Retinal pigment epithelial cell (primary cell): ENCODE measurements at regions not wholly inside any gene's neighbourhood (a gene's known extent, or its start where the extent isn't known, plus 50 kb on each side); places are given as distances from the start of the nearest gene placed in this dataset.
"Not testable (repeated sequence)": the region's sequence is repeated elsewhere in the genome, so short reads cannot be mapped to it uniquely, and the experiment has no call there.

ENCODE experiments used
- DNase-seq: peaks from one replicate; pipeline ENCODE4 v3.0.0-alpha.2; 2010; ENCODE audit warnings: low read depth
- H3K4me3 ChIP-seq: 2 replicates; pipeline ENCODE4 v1.5.1; 2011; ENCODE audit warnings: mild to moderate bottlenecking, low read length, control low read depth, moderate library complexity
- CTCF ChIP-seq: conservative IDR thresholded peaks from 2 replicates; pipeline ENCODE4 v1.5.1; 2011; ENCODE audit warnings: low read depth, low read length, control low read depth, inconsistent platforms

GRCh38 chr5:12952409-12952808 is 992.1 kb downstream of the DNAH5 start:
- no peak for TF ChIP-seq CTCF
- no peak overlapping the region for H3K4me3 ChIP-seq
- DNase-seq: no peak

GRCh38 chr5:12951846-12952245 is 992.6 kb downstream of the DNAH5 start:
- no peak overlapping the region for H3K4me3 ChIP-seq
- TF ChIP-seq CTCF: no peak
- DNase-seq: no peak

- no peak overlapping the region for H3K4me3 ChIP-seq
- no peak for TF ChIP-seq CTCF
- DNase-seq: no peak
Measured at GRCh38 chr5:12947379-12947778, 997.1 kb downstream of the DNAH5 start.

GRCh38 chr5:12945477-12945876 is 999.0 kb downstream of the DNAH5 start:
- peak; percentile 14 for TF ChIP-seq CTCF
- not testable (repeated sequence) for H3K4me3 ChIP-seq, DNase-seq

- DNase-seq: no peak
- no peak for TF ChIP-seq CTCF
- H3K4me3 ChIP-seq: no peak overlapping the region
Measured at GRCh38 chr5:12936221-12936620, 1008.3 kb downstream of the DNAH5 start.

GRCh38 chr5:12934722-12935121 is 1009.8 kb downstream of the DNAH5 start:
- no peak overlapping the region for H3K4me3 ChIP-seq
- DNase-seq: no peak
- no peak for TF ChIP-seq CTCF

- no peak overlapping the region for H3K4me3 ChIP-seq
- DNase-seq: no peak
- no peak for TF ChIP-seq CTCF
Measured at GRCh38 chr5:12920527-12920926, 1016.3 kb upstream of the CTNND2 start.
